Tibial nerve (tissue), 4 donors: ENCODE measurements at regions not wholly inside any gene's neighbourhood (a gene's known extent, or its start where the extent isn't known, plus 50 kb on each side); places are given as distances from the start of the nearest gene placed in this dataset.

ENCODE experiments used
- DNase-seq, 2 donors: peaks; one replicate each; pipeline ENCODE4 v3.0.0-alpha.2; 2019; ENCODE audit warnings: low spot score in 2 of 2
- H3K27ac ChIP-seq, 4 donors: fragments of 200-600 bp; sonication (generic) in 3 of 4; one replicate each; pipeline ENCODE4 v1.5.1; 2017 to 2019; ENCODE audit warnings: mild to moderate bottlenecking in 1 of 4
- H3K27me3 ChIP-seq, 2 donors: fragments of 200-600 bp; sonication (generic) in 1 of 2; one replicate each; pipeline versions ENCODE4 v1.5.1 to v1.6.0; 2017 to 2019
- H3K36me3 ChIP-seq, 3 donors: fragments of 200-600 bp; sonication (generic); one replicate each; pipeline ENCODE4 v1.5.1; 2018 to 2019
- H3K4me1 ChIP-seq, 4 donors: fragments of 200-600 bp; sonication (generic) in 3 of 4; one replicate each; pipeline ENCODE4 v1.5.1; 2017 to 2019
- H3K4me3 ChIP-seq, 4 donors: fragments of 200-600 bp; sonication (generic) in 3 of 4; one replicate each; pipeline ENCODE4 v1.5.1; 2017 to 2019; ENCODE audit warnings: mild to moderate bottlenecking in 1 of 4, moderate library complexity in 1 of 4
- H3K9me3 ChIP-seq, 4 donors: fragments of 200-600 bp; sonication (generic) in 3 of 4; one replicate each; pipeline ENCODE4 v1.5.1; 2017 to 2019
- CTCF ChIP-seq, 5 experiments: fragments of 200-600 bp in 3 of 5; fragments of 450-650 bp in 2 of 5; sonication (generic) in 3 of 5; IDR thresholded peaks; one replicate each; pipeline ENCODE4 v1.5.1; 2016 to 2019; ENCODE audit warnings: antibody characterized with exemption in 5 of 5, mild to moderate bottlenecking in 3 of 5, moderate library complexity in 2 of 5
- EP300 ChIP-seq, 2 donors: sonication (generic); formaldehyde crosslinking; IDR thresholded peaks; one replicate each; pipeline ENCODE4 v1.6.1; 2017; ENCODE audit warnings: antibody characterized with exemption in 2 of 2, mild to moderate bottlenecking in 1 of 2
- POLR2A ChIP-seq, 2 donors: fragments of 450-650 bp; IDR thresholded peaks; one replicate each; pipeline ENCODE4 v1.6.1; 2017; ENCODE audit warnings: antibody characterized with exemption in 2 of 2, mild to moderate bottlenecking in 2 of 2, moderate library complexity in 2 of 2
- WGBS, 2 donors: methylation state at CpG; one replicate each; pipeline ENCODE4 v1.1.5; 2018; 5-methylcytosine and 5-hydroxymethylcytosine counted together

DNA sequence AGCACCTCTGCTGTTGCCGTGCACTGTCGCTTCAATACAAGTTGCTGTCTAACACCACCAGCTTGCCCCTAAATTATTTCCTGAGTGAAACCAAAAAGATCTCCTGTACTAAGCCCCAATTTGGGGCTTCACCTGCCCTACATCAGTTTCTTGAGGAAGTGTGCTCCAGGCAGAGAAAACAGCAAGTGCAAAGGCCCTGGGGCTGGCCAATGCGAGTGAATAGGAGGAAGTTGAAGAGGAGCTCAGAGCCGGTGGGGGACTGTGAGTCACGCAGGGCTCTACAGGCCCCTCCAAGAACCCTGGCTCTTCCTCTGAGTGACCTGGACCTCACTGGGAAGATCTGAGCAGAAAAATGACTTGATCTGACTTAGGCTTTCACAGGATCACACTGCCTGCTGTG lies 117.2 kb downstream of the IPO8 start:
- no peak overlapping the region for H3K4me3 ChIP-seq
- TF ChIP-seq POLR2A (IDR thresholded peaks at IDR 0.05) = no peak
- no peaks in the 10 kb centered on the region for H3K4me1 ChIP-seq
- H3K36me3 ChIP-seq = peaks cover 0 to 4% (median 0%) of the 10 kb centered on the region in 3 donors
- DNase-seq = no peak
- WGBS, 2 donors = 85 to 86% methylated on average over 5 of the region's 5 CpGs
- H3K27me3 ChIP-seq = no peaks in the 10 kb centered on the region
- H3K9me3 ChIP-seq = no peaks in the 10 kb centered on the region
- no peak overlapping the region for H3K27ac ChIP-seq

GRCh38 chr12:30573145-30573544 lies 122.5 kb downstream of the IPO8 start:
- Histone ChIP-seq H3K9me3 (no peaks in the 10 kb centered on the region), H3K4me3 (no peak overlapping the region), H3K27me3 (no peaks in the 10 kb centered on the region), H3K27ac (no peak overlapping the region), H3K36me3 (no peaks in the 10 kb centered on the region), H3K4me1 (no peaks in the 10 kb centered on the region)
- WGBS, 2 donors = 88 to 94% methylated on average over 1 of the region's 1 CpG
- no peak for DNase-seq
- TF ChIP-seq POLR2A (IDR thresholded peaks at IDR 0.05) = no peak
- TF ChIP-seq EP300 (IDR thresholded peaks at IDR 0.05) = no peak
- TF ChIP-seq CTCF (IDR thresholded peaks at IDR 0.05) = no peak

DNA sequence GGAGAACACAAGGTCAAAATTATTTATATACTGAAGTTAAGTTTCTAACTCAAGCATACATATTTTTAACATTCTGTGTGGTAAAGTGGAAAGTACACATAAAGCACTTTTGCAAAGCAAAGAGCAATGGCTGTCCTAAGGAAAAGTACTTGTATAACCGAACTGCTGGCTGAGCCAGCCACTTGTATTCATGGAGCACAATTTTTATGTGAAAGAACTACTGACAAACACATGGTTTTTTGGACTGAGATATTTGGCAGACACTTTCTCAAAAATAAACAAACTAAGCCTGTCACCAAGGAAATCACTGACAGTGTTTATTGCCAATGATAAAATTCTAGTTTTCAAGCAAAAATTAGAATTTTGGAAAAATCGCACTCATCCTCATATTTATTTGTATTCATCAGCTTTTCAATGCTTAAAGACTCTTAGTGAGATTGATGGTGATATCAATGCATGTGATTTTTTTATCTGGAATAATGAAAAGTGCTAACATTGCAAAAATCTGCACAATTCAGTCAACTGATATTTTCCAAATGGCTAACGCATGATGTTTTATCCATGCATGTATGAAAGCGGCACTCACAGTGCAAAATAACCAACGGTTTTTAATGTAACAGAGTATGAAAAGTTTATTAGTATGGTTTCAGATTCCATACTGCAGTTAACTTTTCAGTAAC lies 125.3 kb downstream of the IPO8 start:
- H3K4me3 ChIP-seq = no peak overlapping the region
- WGBS, 2 donors = 71 to 72% methylated on average over 5 of the region's 5 CpGs
- H3K36me3 ChIP-seq = no peaks in the 10 kb centered on the region
- no peak for DNase-seq
- no peaks in the 10 kb centered on the region for H3K9me3 ChIP-seq
- H3K27ac ChIP-seq = no peak overlapping the region
- no peaks in the 10 kb centered on the region for H3K4me1 ChIP-seq
- no peaks in the 10 kb centered on the region for H3K27me3 ChIP-seq
- TF ChIP-seq EP300 (IDR thresholded peaks at IDR 0.05) = no peak
- TF ChIP-seq CTCF (IDR thresholded peaks at IDR 0.05) = no peak
- no peak for TF ChIP-seq POLR2A (IDR thresholded peaks at IDR 0.05)

DNA sequence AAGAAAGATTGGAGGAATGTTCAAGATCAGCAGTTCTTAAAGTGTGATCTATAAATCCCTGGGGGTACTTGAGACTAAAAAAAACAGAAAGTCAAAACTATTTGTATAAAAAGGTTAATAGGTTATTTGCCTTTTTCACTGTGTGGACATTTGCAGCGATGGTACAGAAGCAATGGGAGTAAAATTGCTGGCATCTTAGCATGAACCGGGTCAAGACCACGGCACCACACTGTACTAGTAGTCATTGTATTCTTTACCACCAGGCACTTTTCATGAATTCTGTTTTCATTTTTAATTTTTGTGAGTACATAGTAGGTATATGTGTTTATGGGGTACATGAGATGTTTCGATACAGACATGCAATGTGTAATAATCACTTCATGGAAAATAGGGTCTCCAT lies 126.2 kb downstream of the IPO8 start:
- H3K36me3 ChIP-seq = no peaks in the 10 kb centered on the region
- DNase-seq = no peak
- no peak overlapping the region for H3K27ac ChIP-seq
- no peaks in the 10 kb centered on the region for H3K4me1 ChIP-seq
- no peaks in the 10 kb centered on the region for H3K27me3 ChIP-seq
- no peaks in the 10 kb centered on the region for H3K9me3 ChIP-seq
- TF ChIP-seq POLR2A (IDR thresholded peaks at IDR 0.05) (no peak), CTCF (IDR thresholded peaks at IDR 0.05) (no peak), EP300 (IDR thresholded peaks at IDR 0.05) (no peak)
- no peak overlapping the region for H3K4me3 ChIP-seq
- WGBS, 2 donors = 54 to 71% methylated on average over 4 of the region's 4 CpGs

GRCh38 chr12:30568453-30568852 lies 127.2 kb downstream of the IPO8 start:
- H3K4me3 ChIP-seq = no peak overlapping the region
- no peaks in the 10 kb centered on the region for H3K9me3 ChIP-seq
- H3K27ac ChIP-seq = no peak overlapping the region
- no peaks in the 10 kb centered on the region for H3K36me3 ChIP-seq
- H3K4me1 ChIP-seq = no peaks in the 10 kb centered on the region
- no peak for DNase-seq
- no peak for TF ChIP-seq EP300 (IDR thresholded peaks at IDR 0.05)
- no peak for TF ChIP-seq POLR2A (IDR thresholded peaks at IDR 0.05)
- TF ChIP-seq CTCF (IDR thresholded peaks at IDR 0.05) = no peak
- H3K27me3 ChIP-seq = no peaks in the 10 kb centered on the region

DNA sequence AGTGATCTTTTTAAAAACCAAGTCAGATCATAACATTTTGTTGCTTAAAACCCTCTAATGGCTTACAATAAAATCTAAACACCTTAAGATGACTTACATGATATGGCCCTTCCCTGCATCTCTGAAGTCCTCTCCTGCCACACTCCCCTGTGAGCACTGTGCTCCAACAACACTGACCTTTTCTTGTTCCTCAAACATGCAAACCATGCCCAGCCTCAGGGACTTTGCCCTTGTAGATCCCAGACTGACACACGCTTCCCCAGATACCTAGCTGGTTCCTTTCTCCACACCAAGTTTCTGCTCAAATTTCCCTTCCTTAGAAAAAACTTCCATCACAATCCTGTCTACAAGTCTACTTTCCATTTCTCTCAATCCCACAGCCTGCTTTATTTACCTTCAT lies 128.6 kb downstream of the IPO8 start:
- no peak for TF ChIP-seq EP300 (IDR thresholded peaks at IDR 0.05)
- TF ChIP-seq CTCF (IDR thresholded peaks at IDR 0.05) = no peak
- TF ChIP-seq POLR2A (IDR thresholded peaks at IDR 0.05) = no peak
- Histone ChIP-seq H3K4me1 (no peaks in the 10 kb centered on the region), H3K4me3 (no peak overlapping the region), H3K27ac (no peak overlapping the region), H3K27me3 (no peaks in the 10 kb centered on the region), H3K36me3 (no peaks in the 10 kb centered on the region), H3K9me3 (no peaks in the 10 kb centered on the region)
- WGBS, 2 donors = 92 to 93% methylated on average over 1 of the region's 1 CpG
- no peak for DNase-seq
